IPS-18a (cell line): ENCODE measurements at regions not wholly inside any gene's neighbourhood (a gene's known extent, or its start where the extent isn't known, plus 50 kb on each side); places are given as distances from the start of the nearest gene placed in this dataset.

Experiments
- H3K27ac ChIP-seq: one replicate; pipeline ENCODE4 v1.5.1; 2013; ENCODE audit warnings: low read length
- H3K27me3 ChIP-seq: one replicate; pipeline ENCODE4 v1.6.1; 2013; ENCODE audit warnings: mild to moderate bottlenecking, low read length; ENCODE audit not compliant: control insufficient read depth, insufficient read depth
- H3K36me3 ChIP-seq: one replicate; pipeline ENCODE4 v1.6.1; 2013; ENCODE audit warnings: low read depth, low read length; ENCODE audit not compliant: control insufficient read depth
- H3K4me1 ChIP-seq: one replicate; pipeline ENCODE4 v1.6.1; 2013; ENCODE audit warnings: low read depth, low read length; ENCODE audit not compliant: control insufficient read depth
- H3K4me3 ChIP-seq: one replicate; pipeline ENCODE4 v1.5.1; 2013; ENCODE audit warnings: low read length
- H3K9ac ChIP-seq: one replicate; pipeline ENCODE4 v1.6.1; 2013; ENCODE audit warnings: mild to moderate bottlenecking, low read length, moderate library complexity
- H3K9me3 ChIP-seq: one replicate; pipeline ENCODE4 v1.6.1; 2013; ENCODE audit warnings: low read depth, low read length; ENCODE audit not compliant: control insufficient read depth

DNA sequence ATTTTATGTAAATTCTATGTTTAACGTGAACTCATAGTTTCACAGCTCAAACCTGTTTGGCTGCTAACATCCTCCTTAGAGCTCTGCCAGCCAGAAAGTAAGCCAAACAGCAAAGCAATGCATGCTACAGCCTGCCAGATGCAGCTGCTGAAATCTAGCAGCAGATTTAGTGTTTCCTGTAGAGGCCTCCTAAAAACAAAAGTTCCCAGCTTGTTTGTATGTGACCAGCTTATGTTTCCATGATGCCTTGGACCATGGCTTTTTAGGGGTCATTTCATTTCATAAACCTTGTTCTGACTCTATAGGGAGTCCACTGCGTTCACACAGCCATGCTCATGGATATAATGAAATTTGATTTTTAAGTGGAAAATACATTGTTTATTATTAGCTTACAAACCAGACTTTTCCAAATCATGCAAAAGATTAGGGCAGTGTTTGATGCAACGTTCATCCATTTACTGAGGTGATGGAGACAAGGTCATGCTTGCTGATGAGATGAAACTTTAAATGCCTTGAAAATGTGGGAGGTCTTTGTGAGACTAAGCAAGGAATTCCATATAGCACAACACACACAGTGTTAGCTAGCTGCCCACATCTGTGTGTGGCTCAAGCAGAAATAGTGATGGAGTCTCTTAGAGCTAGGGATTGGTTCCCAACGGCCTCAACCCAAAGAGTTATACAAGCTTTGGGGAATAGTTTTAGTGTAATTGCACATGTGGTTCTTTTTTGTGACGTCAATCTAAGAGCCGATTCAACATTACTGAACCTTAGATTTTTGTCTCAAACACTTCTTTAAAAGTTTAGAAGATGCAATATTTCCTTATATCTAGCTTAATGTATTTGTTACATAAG is 157.5 kb upstream of the LRIG3 start:
- no peak overlapping the region for H3K27ac ChIP-seq
- no peak overlapping the region for H3K9ac ChIP-seq
- no peak overlapping the region for H3K4me3 ChIP-seq
- H3K9me3 ChIP-seq: no peaks in the 10 kb centered on the region
- no peaks in the 10 kb centered on the region for H3K36me3 ChIP-seq
- no peaks in the 10 kb centered on the region for H3K4me1 ChIP-seq
- H3K27me3 ChIP-seq: no peaks in the 10 kb centered on the region

DNA sequence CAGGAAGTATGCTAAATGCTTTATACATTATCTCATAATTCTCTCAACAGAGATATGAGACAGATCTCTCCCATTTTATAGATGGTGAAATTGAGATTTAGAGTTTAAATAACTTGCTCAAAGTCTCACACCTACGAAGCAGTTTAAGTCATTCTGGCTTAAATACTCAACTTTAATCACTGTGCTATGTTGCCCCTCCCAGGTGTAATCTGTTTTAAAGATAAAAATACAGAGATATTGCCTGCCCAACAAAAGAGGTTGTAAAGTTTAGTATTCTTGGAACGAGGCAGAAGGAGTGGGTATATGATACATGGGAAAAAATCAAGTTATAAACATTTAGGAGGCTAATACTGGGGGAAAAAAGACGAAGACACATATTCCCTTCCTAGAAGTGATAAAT is 156.8 kb upstream of the LRIG3 start:
- Histone ChIP-seq H3K27me3 (no peaks in the 10 kb centered on the region), H3K4me3 (no peak overlapping the region), H3K4me1 (no peaks in the 10 kb centered on the region)

DNA sequence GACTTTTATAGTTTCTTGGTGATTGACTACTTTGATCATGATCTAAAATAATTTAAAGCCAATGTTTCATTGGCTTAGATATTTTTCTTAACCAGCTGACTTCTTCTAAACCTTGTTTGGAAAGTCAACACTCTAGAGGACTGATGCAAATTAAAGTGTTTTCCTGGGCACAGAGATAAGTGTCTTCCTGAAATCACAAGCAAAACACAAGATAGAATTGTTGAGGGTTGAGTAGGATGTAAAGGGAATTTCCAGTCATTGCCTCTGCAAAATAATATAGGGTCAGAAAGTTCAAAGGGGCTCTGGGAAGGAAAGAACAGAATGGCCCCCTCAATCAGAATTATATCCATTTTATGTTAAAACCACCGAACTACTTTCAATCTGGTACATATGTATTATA is 156.3 kb upstream of the LRIG3 start:
- H3K27ac ChIP-seq: no peak overlapping the region
- H3K27me3 ChIP-seq: no peaks in the 10 kb centered on the region
- no peaks in the 10 kb centered on the region for H3K9me3 ChIP-seq

More for the DNA sequence above, 156.8 kb upstream of the LRIG3 start:
- Histone ChIP-seq H3K9me3 (no peaks in the 10 kb centered on the region), H3K9ac (no peak overlapping the region), H3K36me3 (no peaks in the 10 kb centered on the region), H3K27ac (no peak overlapping the region)

DNA sequence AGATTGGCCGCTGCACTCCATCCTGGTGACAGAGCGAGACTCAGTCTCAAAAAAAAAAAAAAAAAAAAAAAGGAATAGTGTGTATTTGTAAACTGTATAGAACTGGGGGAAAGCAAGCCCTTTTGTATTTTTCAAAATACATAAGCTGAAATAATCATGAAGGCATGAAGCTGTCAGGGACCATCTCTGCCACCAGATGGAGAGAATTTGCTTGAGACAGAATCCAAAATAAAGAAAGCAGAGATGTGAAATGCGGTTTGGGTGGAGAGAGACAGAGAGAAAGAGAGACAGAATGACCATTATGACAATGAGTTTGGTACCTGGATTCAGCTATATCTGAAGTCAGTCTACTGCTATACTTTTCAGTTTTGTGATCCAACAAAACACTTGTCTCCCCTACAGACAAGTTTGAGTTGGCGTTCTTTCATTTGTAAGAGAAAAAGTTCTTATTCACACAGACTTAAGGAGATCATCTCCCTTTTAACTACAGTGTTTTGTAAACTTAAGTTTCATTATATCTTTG is 155.7 kb upstream of the LRIG3 start:
- no peaks in the 10 kb centered on the region for H3K9me3 ChIP-seq
- no peaks in the 10 kb centered on the region for H3K27me3 ChIP-seq
- H3K4me1 ChIP-seq: no peaks in the 10 kb centered on the region
- H3K9ac ChIP-seq: no peak overlapping the region
- H3K36me3 ChIP-seq: no peaks in the 10 kb centered on the region
- H3K27ac ChIP-seq: no peak overlapping the region
- no peak overlapping the region for H3K4me3 ChIP-seq

More for the DNA sequence above, 156.3 kb upstream of the LRIG3 start:
- Histone ChIP-seq H3K36me3 (no peaks in the 10 kb centered on the region), H3K4me3 (no peak overlapping the region), H3K9ac (no peak overlapping the region), H3K4me1 (no peaks in the 10 kb centered on the region)

DNA sequence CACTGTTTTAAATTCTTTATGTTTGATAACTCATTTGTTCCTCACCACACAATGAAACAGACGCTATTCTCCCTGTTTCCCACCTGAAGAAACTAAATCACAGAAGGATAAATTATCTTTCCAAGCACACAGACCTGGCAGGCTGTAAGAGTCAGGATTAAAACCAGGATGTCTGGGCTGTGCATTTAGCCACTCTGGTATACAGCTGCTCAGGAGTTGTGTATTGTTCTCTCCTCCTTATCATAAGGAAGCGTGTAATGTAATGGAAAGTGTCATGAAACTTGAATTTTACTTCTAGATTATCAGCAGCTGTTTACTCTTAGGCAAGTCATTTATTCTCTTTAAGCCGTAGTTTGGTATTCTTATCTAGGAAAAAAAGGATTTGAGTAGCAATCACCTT is 154.8 kb upstream of the LRIG3 start:
- H3K9ac ChIP-seq: no peak overlapping the region
- H3K4me1 ChIP-seq: no peaks in the 10 kb centered on the region
- H3K36me3 ChIP-seq: no peaks in the 10 kb centered on the region
- H3K27ac ChIP-seq: no peak overlapping the region
- no peaks in the 10 kb centered on the region for H3K27me3 ChIP-seq
- H3K9me3 ChIP-seq: no peaks in the 10 kb centered on the region
- H3K4me3 ChIP-seq: no peak overlapping the region

DNA sequence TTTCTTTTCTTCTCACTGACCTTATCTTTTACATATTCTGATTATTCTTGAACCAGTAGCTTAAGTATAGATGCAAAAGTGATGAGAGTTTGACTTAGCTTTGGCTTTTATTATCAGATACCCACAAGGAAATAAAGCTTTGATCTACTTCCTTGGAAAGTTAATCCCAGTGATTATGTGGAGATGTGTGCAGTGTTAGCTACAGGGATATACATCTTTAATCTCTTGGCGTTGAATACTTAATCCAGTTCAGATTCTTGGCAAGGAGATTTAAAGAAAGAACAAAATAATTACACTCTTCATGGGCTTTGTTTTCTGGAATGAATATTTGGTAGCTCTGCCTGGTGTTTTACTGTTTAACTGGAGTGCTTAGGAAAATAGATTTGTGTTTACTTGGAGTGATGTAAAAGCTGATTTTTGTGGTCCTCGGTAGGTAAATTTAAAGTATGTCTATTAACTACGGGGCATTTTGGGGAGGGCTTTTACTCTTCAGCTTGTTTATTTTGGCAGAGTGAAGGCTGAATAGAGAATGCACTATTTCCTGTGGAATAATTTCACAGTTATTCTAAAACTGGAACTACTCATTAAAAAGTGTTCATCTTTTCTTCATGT is 150.1 kb upstream of the LRIG3 start:
- no peaks in the 10 kb centered on the region for H3K27me3 ChIP-seq
- H3K4me3 ChIP-seq: no peak overlapping the region
- no peaks in the 10 kb centered on the region for H3K36me3 ChIP-seq
- H3K27ac ChIP-seq: no peak overlapping the region
- no peaks in the 10 kb centered on the region for H3K4me1 ChIP-seq
- no peaks in the 10 kb centered on the region for H3K9me3 ChIP-seq
- no peak overlapping the region for H3K9ac ChIP-seq

DNA sequence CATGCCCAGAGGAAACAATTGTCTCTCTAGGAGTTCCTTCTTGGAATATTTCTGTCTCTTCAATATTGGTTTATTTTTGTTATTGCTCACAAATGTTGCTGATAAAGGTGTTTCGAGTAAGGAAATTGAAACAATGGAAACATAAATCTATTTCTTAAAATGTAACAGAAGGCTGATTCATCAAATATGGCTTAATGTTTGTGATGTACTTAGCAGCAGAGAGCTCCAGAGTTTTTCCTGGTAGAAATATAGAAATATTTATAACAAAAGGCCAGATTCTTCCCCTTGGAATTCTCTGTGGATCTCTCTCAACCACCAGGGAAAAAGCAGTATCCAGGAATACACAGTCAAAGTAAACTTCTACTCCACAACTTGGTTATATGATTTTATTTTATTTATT is 149.2 kb upstream of the LRIG3 start:
- Histone ChIP-seq H3K4me1 (no peaks in the 10 kb centered on the region), H3K9me3 (no peaks in the 10 kb centered on the region), H3K9ac (no peak overlapping the region), H3K4me3 (no peak overlapping the region), H3K27me3 (no peaks in the 10 kb centered on the region), H3K27ac (no peak overlapping the region), H3K36me3 (no peaks in the 10 kb centered on the region)

DNA sequence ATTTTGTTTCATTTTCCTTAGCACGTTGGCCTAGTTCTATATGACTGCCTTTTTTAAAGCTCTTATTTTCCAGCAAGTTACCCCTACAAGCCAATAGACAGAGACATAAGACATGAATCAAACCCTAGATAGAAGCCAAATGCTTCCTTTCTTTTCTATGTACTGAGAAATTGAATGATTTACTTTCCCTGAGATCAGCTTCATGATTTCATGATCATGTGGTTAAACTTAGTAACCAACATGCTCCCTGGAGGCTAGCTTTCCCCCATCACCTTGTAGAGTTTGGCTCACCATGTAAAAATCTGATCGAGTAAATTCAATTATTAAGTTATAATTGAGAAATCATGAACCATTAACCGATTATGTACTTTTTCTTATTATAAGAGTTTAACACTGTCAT is 148.1 kb upstream of the LRIG3 start:
- Histone ChIP-seq H3K4me3 (no peak overlapping the region), H3K27ac (no peak overlapping the region)

DNA sequence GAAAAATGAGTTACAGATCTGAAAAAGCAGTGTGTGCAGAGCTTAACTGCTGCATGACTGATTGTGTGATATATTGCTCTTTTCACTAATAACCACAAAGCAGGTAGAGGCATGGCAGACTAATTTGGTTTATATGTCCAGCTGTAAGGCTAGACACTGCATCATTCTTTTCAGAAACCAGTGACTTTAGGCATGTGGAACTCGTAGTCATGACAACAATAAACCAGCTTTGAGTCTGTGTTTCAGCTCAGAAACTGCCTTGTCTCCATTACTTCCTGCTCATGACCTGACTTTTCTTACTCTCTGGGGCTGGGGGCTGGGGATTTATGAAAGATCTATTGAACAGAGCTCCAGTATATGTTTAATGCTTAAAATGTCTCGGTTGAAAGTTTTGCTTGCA is 146.8 kb upstream of the LRIG3 start:
- no peak overlapping the region for H3K27ac ChIP-seq
- H3K9me3 ChIP-seq: no peaks in the 10 kb centered on the region

More for the DNA sequence above, 148.1 kb upstream of the LRIG3 start:
- Histone ChIP-seq H3K27me3 (no peaks in the 10 kb centered on the region), H3K9me3 (no peaks in the 10 kb centered on the region), H3K36me3 (no peaks in the 10 kb centered on the region), H3K9ac (no peak overlapping the region), H3K4me1 (no peaks in the 10 kb centered on the region)

DNA sequence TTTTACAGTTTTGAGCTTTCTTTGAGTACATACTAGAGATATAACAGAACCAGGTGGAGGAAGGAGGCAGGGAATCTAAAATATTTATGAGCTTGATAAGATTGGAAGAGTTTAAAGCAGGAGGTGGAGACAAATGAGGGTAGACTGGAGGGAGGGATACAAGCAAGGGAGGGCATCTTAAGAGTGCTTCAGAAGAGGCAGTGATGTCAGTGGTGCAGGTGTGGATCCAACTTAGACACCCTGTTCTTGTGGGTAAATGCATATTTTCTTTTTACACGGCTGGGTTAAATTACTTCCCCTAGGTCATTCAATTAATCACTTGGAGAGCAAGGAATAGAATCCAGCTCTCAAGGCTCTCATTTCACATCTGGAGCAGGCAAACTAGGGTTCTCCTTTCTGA is 146.1 kb upstream of the LRIG3 start:
- H3K9me3 ChIP-seq: no peaks in the 10 kb centered on the region
- no peaks in the 10 kb centered on the region for H3K36me3 ChIP-seq
- H3K4me3 ChIP-seq: no peak overlapping the region
- H3K9ac ChIP-seq: no peak overlapping the region
- H3K4me1 ChIP-seq: no peaks in the 10 kb centered on the region
- no peak overlapping the region for H3K27ac ChIP-seq
- H3K27me3 ChIP-seq: no peaks in the 10 kb centered on the region

More for the DNA sequence above, 146.8 kb upstream of the LRIG3 start:
- no peak overlapping the region for H3K9ac ChIP-seq
- no peak overlapping the region for H3K4me3 ChIP-seq
- no peaks in the 10 kb centered on the region for H3K27me3 ChIP-seq
- no peaks in the 10 kb centered on the region for H3K36me3 ChIP-seq
- no peaks in the 10 kb centered on the region for H3K4me1 ChIP-seq

DNA sequence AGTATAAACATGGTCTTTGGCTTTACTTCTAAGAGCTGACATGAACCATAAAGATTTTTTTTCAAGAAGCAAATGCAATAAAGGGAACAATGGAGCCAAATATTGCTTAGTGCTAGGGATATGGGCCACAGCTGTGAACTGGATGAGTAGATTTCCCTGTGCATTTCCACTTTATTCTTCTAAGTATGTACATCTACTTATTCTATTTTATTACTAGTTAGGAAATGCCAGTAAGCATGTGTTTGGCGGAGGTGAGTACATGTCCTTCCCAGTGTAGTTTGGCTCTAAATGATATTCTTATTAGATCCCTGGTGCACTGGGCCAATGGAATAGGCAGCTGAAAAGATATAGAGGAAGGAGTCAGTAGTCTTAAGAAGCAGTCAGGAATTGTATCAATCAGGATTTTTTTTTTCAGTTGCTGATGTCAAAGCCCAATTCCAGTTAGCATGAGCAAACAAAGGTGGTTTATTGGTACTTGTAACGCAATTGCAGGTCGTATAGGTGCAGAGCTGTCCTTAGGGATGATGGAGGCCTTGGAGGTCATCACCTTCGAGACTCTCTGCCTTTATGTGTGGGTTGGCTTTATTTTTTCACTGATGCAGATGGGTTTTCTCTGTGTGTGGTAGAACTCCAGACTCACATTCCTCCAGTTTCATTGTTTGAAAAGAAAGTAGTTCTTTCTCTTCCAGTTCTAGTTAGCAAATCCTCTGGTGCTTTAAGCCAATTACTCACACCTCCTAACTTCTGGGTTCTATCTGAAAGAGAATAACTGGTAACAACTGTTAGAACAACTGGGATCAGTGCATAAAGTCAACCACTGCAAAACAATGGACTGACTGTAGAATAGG is 139.0 kb upstream of the LRIG3 start:
- H3K36me3 ChIP-seq: no peaks in the 10 kb centered on the region
- H3K9me3 ChIP-seq: no peaks in the 10 kb centered on the region
- H3K4me1 ChIP-seq: no peaks in the 10 kb centered on the region
- H3K9ac ChIP-seq: no peak overlapping the region
- no peak overlapping the region for H3K4me3 ChIP-seq
- no peaks in the 10 kb centered on the region for H3K27me3 ChIP-seq
- no peak overlapping the region for H3K27ac ChIP-seq
